ENCODE measurements at regions not wholly inside any gene's neighbourhood (a gene's known extent, or its start where the extent isn't known, plus 50 kb on each side); places are given as distances from the start of the nearest gene placed in this dataset.

DNA sequence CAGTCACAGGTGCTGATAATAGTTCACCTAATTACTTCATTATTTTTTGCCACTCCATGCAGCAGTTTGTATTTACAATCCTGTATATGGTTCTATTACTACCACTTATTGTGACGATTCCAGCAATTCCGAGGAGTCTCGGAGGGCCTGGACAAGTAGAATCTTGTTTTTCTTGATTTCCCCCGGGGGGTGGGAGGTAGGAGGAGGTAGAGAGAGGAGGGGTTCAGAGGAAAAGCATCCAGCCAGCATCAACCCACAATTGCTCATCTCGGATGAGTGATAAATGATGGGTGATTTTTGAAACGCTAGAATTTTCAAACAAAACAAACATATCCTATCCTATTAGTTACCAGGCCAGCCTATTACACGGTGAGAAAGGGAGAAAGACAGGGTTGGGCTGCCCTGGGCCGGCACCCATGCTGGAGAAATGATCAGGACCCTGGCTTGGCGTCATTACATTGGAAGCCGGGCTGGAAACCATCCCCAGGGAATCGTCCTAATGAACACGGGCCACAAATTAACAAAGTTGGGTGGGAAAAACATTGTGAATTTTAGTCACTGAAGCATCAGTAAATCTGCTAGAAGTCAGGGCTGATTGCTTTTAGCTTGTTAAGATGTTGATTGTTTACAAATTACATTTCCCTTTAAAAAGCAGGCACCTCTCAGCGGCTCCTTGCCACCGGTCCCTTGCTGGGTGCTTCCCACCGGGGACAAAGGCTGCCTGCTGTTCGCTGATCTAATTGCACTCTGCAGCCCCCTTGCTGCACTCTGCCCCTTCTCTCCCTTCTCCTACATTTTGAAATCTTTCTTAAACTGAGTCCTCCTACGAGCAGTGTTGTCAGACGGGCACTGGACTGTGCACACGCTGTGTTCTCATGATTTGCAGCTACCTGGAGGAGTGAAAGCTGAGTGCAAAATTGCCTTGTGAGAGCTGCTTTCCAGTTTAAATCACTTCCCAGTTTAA lies 95.5 kb downstream of the FAM204A start:
- DNase-seq (ENCODE audit: low read depth in 3 of 3): no peak

DNA sequence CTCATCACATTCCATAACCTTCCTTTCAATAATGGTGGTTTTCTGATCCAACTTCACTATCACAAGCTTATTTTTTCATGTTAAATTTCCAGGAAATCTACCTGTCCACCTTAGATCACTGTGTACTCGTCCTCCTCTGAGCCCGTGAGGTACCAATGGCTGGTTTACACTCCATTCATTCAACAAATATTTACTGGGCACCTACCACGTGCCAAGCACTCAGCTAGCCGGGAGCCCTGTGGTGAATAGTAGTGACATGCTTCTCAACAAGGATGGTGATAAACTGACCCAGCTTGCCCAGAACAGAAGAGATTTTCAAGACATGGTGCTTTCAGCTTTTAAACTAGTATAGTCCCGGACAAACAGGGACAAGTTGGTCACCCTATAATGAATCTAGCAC lies 98.2 kb downstream of the FAM204A start:
- DNase-seq (ENCODE audit: low read depth in 3 of 3): no peak

DNA sequence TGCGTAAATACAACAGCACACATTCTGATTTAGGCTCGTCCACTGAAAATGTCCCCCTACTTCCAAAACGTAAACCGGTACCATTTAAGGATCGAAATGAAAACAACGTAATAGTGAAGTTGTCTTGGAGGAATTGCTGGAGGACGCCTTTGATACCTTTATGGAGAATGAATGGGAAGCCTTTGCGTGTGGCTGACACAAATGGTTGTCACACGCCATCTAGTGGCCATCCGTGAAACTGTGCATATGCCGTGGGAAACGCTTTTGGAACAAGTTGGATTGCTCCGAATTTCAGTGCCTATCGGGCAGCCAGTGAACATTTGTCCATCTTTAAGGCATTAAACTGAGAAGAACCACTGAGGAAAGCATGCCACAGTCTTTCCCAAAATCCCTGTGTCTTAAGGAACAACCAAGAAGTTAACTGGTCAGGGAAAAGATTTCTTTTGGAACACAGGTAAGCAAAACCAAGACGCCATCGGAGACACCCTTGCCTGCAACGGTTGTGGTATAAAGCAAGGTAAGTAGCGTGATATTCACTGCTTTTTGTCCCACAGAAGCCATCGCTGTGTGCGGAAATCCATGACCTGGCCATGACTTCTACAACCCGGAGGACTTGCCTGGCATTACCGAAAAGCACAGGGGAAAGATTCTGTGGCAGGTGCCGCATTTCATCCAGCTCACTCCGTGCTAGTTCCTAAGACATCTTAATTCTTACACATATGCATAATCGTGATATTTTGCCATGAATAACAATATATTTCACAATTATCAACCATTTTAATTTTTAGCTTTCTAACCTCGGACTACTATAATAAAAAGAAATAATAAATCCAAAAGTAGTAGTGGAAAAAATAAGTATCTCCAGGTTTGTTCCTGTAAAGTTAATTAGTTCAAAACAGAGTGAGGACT lies 100.6 kb downstream of the FAM204A start:
- DNase-seq (ENCODE audit: low read depth in 3 of 3): peak; percentile 20 to 47 (median 43)

DNA sequence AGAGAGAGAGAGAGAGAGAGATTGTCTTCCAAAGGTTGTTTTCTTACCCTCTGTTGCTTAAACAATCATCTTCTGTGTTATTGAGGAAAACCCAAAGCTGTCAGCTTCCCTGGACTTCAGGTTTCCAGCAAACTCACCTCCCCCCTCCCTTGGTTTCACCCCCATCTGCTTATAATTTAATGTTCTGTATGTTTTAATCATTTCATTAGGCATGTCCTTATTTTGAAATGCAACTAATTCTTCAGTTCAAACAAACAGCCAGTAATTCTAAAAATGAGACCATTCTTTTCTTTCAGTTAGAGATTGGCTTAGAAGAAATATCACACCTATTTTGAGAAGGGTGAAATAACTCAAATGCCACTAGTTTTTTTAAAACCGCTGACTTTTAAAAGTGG lies 102.9 kb downstream of the FAM204A start:
- no peak for DNase-seq (ENCODE audit: low read depth in 3 of 3)

DNA sequence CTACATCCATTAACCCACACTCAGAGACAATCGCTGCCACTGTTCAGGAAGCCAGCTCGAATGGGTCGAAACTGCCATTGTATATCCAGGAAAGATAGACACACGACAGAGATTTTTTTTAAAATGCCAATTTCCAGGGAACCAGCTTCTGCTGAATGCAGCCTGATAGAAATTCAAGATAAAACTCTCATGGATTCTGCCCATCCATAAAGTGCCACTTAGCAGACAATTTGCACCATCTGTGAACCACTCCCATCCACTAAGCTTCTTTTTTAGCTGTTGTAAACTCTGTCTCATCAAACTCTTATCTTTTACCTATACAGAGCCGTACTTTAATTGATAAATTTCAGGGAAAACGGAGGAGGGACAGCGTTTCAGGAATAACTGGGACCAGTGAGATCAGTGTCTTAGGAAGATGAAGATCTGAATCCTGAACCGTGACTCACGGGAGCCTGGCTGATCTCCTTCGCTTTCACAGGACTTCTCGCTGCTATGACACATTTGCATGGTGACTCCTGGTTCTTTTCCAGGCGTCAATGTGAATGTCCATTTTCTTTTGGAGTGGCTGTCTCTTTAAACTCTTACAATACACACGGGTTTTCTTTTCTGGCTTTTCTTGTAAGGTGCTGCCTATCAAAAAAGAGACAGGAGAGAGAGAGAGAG lies 103.4 kb downstream of the FAM204A start:
- no peak for DNase-seq (ENCODE audit: low read depth in 3 of 3)

DNA sequence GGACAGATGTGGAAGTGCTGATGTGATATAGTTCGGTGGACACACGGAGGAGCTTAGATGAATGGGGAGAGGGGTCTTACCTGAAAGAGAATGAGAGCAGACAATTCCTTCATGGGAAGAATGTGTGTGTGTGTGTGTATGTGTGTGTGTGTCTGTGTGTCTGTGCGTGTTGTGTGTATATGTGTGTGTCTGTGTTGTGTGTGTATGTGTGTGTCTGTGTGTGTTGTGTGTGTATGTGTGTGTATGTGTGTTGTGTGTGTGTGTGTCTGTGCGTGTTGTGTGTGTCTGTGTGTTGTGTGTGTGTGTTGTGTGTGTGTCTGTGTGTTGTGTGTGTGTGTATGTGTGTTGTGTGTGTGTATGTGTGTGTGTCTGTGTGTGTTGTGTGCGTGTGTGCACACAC lies 104.2 kb downstream of the FAM204A start:
- DNase-seq (ENCODE audit: low read depth in 3 of 3): no peak

DNA sequence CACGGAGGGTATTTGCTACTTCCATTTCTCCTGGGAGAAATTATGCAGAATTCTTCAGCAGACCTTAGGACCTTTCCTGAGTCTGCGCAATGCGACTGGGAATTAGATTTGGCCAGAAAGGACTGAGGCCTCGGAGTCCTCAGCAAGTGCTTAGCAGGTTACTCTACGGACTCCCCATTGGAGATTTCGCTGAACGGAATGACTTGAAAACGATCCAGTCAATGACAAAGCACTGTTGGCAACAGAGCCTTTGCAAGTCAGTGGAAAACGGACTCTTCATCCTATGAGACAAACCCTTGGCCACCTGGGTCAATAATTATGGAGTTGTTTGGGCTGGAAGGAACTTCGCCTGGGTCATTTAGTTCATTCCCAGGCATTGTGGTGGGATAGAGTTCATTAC lies 107.4 kb downstream of the FAM204A start:
- no peak for DNase-seq (ENCODE audit: low read depth in 3 of 3)

DNA sequence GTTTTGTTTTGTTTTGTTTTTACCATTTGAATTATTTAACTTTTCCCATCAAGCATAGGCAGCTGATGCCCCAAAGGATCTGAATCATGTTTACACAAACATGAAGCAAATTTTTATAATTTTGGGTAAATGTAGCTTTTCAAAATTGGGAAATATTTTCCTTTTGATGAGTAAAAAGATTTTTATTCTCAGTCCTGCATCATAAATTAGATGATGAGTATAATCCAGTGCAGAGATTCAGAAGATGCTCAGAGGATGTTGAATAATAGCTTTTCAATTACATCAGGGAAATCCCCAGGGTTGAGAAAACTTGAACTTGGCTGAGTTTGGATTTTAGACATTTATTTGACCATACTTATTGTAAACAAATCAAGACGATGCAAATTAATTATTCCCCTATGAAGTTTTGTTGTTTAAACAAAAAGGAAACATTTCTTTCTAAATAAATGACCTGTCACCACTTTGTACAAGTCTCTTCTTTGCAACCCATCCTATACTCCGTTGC lies 121.7 kb downstream of the FAM204A start:
- DNase-seq (ENCODE audit: low read depth in 3 of 3): no peak

DNA sequence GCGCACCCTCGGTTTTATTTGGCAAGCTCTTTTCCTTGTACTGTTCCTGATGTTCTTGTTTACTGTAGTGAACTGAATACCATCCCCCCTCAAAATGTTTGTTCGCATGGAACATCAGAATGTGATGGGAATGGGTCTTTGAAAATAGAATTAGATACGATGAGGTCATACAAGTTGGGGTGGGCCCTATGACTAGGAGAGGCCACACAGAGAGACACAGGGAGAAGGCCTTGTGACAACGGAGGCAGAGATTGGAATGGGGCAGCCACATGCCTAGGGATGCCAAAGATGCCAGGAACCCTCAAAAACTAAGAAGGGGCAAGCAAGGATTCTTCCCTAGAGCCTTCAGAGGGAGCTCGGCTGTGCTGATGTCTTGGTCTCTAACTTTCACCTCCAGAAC lies 123.6 kb downstream of the FAM204A start:
- DNase-seq (ENCODE audit: low read depth in 3 of 3): no peak

DNA sequence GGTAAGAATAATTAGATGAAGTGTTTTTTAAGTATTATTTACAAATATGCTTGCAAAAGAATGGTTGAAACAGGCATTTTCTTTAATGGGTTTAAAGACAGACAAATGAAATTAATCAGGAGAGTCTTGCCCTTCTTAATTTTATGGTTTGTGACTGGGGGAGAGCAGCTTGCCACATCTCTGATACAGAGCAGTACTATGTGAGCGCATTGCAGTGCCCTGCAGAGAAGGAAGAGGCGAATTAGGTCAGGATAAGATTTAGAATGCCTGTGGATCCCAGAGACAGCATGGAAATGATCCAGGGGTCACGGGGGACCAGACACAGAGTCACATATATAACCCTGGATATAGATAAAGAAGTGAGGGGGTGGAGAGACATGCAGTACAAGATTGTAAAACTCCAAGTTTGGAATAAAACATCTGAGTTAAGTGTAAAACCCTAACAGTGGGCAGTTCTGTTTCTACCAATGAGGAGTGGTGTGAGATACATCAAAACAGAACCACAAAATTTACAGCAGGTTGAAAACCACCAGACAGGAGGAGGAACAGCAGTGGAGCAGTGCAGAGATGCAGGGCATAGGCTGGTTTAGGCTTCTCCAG lies 125.5 kb downstream of the FAM204A start:
- no peak for DNase-seq (ENCODE audit: low read depth in 3 of 3)

DNA sequence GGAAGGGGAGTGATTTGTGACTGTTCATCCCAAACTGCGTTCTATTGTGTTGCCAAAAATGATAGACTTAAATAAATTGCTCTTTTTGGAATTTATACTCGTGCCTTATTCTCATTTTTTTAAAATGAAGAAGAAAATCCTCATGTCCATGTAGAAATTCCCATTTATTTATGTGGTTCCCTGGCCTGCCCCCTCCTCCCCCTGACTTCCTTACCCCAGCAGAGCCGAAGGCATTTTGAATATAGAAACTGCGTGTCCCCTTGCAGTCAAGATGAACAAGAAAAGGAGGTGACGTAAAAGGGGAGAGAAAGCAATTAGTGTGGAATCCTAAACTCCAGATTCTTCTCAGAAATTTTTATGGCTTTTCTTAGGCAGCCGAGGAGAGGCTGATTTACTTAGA lies 126.1 kb downstream of the FAM204A start:
- no peak for DNase-seq (ENCODE audit: low read depth in 3 of 3)

DNA sequence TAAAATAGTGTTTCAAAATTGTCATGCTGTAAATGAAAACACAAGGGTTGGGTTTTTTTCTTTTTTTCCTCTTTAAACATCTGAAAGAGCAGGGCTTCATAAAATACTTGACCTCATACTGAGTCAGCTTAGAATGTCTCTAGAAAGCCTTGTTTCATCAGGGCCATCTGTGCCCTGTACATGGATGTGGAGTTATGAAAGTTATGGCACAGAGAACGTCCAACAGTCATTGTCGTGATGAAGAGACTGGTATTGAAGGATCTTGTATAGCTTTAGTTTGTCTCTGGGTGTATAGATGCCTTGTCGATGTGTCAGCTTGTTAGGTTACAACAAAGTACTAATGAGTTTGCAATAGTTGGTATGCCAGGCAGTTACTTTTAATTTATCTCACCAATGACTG lies 127.3 kb downstream of the FAM204A start:
- DNase-seq (ENCODE audit: low read depth in 3 of 3): no peak

DNA sequence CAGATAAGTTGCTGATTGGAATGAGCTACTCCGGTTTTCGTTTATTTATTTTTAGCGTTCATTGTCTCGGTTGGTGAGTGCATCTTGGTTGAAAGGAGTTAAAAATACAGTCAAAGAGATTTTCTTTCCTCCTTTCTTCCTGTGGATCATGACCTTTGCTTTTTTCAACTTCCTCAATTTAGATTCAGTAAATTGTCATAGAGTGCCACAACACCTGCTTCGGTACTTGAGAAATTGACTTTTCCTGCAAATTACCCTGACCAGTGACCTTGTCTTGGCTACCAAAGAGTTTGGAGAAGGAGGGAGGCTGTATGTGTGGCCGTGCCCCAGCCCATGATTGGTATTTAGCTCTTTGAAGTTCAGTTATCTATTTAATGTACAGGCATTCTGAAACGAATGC lies 128.7 kb downstream of the FAM204A start:
- DNase-seq (ENCODE audit: low read depth in 3 of 3): no peak

DNA sequence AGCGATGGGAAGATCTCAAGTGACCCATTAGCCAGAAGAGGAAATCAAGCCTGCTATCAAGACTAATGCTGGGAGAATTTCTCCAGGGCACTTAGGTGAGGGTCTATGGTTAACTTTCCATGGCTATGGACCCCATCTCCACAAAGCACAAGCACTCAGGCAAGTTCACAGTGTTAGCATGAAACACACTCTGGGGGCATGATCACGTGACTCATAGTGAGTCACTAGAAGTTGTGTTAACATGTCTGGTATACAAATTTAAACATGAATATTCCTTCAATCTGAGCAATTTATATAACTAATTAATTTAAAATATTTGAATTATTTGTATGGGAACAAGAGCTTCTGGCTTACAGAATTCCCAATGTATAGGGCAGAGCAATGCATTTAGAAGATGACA lies 131.8 kb downstream of the FAM204A start:
- no peak for DNase-seq (ENCODE audit: low read depth in 3 of 3)

DNA sequence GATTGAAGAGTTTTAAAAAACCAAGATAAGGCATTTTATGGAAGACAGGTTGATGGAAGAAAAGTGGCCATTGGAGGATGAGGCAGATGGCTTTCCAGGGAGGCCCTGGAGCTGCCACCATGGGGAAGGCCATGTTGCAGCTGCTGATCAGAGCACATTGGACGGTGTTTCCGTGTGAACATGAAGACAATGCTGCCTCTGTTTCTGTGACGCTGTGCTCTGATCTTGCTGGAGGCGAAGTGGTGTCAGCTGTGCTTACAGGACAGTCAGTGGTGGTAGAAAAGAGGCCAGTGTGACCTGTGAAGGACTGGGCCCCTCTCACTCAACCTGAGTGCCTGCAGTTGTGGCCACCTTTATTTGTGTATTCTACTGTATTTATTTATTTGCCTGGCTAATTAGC lies 132.9 kb downstream of the FAM204A start:
- DNase-seq (ENCODE audit: low read depth in 3 of 3): no peak

DNA sequence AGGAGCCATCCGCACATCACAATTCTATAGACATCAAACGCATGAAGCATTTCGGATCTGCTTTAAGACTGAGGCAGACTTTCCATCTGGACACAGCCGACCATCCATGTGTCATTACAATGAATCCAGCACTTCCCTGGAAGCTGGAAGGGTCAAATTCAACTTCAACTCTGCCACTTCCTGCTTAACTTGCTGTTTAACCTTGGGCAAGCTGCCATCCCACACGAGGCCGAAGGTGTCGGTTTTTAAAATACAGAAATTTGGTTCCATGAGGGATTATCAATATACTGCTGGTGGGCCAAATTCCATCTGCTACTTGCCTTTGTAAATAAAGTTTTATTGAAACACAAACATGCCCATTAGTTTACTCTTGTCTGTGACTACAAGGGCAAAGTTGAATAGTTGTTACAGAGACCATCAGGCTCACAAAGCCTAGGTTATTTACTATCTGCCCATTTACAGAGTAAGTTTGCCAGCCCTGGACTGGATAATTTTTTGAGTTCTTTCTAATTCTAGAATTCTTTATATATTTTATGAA lies 134.6 kb downstream of the FAM204A start:
- no peak for DNase-seq (ENCODE audit: low read depth in 3 of 3)

DNA sequence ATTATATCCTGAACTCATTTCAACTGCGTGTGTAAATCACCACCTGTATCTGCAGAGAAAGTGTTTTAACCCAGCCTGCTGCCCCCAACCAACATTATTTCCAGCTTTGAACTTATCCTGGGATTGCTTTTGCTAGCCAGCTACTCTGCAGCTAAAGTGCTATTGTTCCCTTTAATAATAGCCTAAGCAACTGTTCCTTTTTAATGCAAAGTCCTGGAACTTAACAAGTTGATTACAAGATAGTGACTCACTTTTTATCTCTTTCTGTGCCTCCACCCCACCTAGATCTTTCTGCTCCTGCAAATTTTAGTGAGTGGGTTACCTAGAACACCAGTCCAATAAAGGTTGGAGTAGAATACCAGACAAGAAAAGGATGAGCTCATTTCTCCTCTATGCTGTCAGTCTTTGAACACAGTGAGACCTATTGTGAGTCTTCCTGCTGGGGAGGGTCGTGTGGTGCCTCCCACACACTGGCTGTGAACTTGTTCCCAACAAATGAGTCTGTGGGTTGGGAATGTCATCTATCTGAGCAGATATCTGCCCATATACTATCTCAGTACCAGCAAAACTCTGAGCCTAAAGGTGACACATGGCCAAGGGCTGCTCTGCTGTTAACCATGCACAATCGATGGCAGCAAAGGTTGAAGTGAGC lies 137.7 kb downstream of the FAM204A start:
- no peak for DNase-seq (ENCODE audit: low read depth in 3 of 3)

DNA sequence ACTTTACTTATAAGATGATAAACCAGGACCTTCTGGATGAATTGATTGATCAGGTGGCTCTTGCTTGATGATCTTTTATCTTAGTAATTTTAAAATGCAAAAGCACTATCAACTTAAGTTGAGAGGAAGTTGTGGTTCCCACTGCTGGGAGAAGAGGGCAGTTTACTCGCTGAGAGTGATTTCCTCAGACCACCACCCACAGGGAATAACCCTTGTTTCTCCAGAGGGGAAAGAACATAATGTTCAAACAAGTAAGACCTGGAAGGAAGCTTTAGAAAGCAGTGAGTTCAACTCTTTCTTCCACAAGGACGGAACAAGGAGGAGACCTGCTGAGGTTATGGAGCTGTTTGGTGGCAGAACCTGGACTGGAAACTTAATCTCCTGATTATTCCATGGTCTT lies 138.7 kb downstream of the FAM204A start:
- DNase-seq (ENCODE audit: low read depth in 3 of 3): no peak

DNA sequence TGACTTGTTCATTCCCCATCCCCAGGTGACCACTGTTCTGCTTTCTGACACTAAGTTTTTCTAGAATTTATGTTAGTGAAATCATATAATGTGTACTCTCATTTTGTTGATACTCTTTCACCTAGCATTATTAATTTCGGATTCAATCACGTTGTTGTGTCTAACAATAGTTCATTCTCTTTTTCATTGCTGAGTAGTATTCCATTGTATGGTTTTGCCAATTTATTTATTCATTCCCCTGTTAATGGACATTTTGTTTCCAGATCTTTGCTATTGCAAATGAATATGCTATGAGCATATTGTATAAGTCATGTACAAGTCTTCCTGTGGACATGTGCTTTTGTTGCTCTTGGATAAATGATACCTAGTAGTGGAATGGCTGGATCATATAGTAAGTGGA lies 146.4 kb downstream of the FAM204A start:
- DNase-seq (ENCODE audit: low read depth in 3 of 3): no peak

DNA sequence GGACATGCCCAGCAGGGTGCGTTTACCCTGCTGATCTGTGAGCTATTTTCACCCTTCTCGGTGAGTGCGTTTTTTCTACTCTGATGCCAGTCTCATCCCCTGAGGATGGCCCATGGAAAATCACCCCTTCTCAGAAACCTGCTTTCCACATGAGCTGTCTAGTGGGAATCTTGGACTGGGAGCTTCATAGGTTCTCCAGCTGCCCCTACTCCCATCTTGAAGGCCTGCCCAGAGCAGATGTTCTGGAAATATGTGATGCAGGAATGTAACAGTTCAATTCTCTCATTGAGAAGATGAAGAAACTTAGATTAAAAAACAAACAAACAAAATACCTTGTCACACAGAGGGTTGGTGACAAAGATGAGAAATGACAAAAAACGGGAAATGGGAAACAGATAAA lies 146.9 kb upstream of the RAB11FIP2 start:
- no peak for DNase-seq (ENCODE audit: low read depth in 3 of 3)

DNA sequence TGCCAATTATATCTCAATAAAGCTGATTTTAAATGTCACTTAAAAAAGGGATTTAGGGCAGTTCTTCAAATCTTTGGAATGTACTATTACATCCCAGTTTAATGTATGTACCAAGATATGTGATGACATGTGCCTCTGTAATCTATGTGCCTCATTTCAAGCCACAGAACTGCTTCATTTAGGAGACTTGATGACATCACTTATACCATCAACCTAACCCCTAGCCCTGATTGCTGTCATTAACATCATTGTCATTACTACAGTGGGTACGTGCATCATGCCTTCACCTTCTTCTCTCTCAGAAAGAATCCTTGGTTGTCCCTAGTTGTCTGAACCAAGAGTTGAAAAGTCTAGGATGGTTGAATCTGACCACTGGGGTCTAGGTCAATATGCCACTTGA lies 134.3 kb upstream of the RAB11FIP2 start:
- DNase-seq (ENCODE audit: low read depth in 3 of 3): no peak
